ENCODE measurements at regions not wholly inside any gene's neighbourhood (a gene's known extent, or its start where the extent isn't known, plus 50 kb on each side); places are given as distances from the start of the nearest gene placed in this dataset.

DNA sequence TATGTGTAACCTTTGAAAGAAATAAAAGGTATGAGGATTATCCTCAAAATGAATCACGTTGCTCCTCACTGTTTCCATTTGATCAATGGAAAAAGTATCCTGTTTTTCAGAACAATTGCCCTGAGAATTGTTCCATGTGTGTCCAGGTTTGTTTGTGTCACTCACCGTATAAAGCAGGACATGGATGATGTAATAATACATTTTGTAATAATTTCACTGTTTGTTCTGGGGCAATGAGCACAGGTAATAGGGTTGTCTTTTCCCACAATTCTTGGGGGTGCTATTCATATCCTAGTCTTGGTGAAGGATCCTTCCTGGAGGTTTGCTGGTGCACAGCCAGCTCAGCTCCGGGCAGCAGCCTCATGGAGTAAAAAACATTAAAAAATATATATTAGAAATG, 510.8 kb upstream of the MCTP2 start:
- peaks cover 11% of the 10 kb centered on the region for H3K4me1 Mint-ChIP-seq

GRCh38 chr15:93719921-93720351, 511.4 kb upstream of the MCTP2 start:
- DNase-seq (ENCODE audit: low spot score) (no peak), ATAC-seq (no peak)
- Mint-ChIP-seq H3K27me3 (ENCODE audit: low read depth) (no peaks in the 10 kb centered on the region), H3K9me3 (peaks cover 8% of the 10 kb centered on the region; the same call in 1 of the 2 replicates), H3K27ac (no peak overlapping the region), H3K4me1 (peaks cover 11% of the 10 kb centered on the region), H3K36me3 (no peaks in the 10 kb centered on the region), H3K4me3 (no peak overlapping the region)
- ChIA-PET POLR2A (no interaction called here), CTCF (no interaction called here)
- TF ChIP-seq ARID4B (CRISPR knock-in tag; IDR thresholded peaks at IDR 0.05; ENCODE audit: borderline replicate concordance) (no peak), AFF4 (CRISPR knock-in tag; IDR thresholded peaks at IDR 0.05; ENCODE audit: borderline replicate concordance) (no peak)

More for the DNA sequence above, 510.8 kb upstream of the MCTP2 start:
- H3K27ac Mint-ChIP-seq: no peak overlapping the region
- DNase-seq (ENCODE audit: low spot score): no peak
- CTCF ChIA-PET: no interaction called here
- peaks cover 8% of the 10 kb centered on the region; the same call in 1 of the 2 replicates for H3K9me3 Mint-ChIP-seq
- no peak for TF ChIP-seq ATF6 (CRISPR knock-in tag; IDR thresholded peaks at IDR 0.05)
- TF ChIP-seq JUN (CRISPR knock-in tag; IDR thresholded peaks at IDR 0.05): no peak
- TF ChIP-seq CREB1 (CRISPR knock-in tag; IDR thresholded peaks at IDR 0.05): no peak
- no peak for TF ChIP-seq RORB (CRISPR knock-in tag; IDR thresholded peaks at IDR 0.05)
- TF ChIP-seq ZNF671 (CRISPR knock-in tag; IDR thresholded peaks at IDR 0.05): no peak
- no peak for TF ChIP-seq CBFB (CRISPR knock-in tag; IDR thresholded peaks at IDR 0.05; ENCODE audit: low read depth)
- no peak for TF ChIP-seq FOXK1 (CRISPR knock-in tag; IDR thresholded peaks at IDR 0.05)
- TF ChIP-seq MAX (CRISPR knock-in tag; IDR thresholded peaks at IDR 0.05): no peak
- no peak for TF ChIP-seq E2F1 (CRISPR knock-in tag; IDR thresholded peaks at IDR 0.05)
- no peak for TF ChIP-seq ZNF532 (CRISPR knock-in tag; IDR thresholded peaks at IDR 0.05; ENCODE audit: borderline replicate concordance)
- TF ChIP-seq ZNF138 (CRISPR knock-in tag; conservative IDR thresholded peaks at IDR 0.05): no peak
- no peak for TF ChIP-seq ZNF317 (CRISPR knock-in tag; IDR thresholded peaks at IDR 0.05; ENCODE audit: borderline replicate concordance, low read depth)
- no peak for TF ChIP-seq IRF2 (CRISPR knock-in tag; IDR thresholded peaks at IDR 0.05; ENCODE audit: borderline replicate concordance, low read depth)
- TF ChIP-seq RELA (CRISPR knock-in tag; IDR thresholded peaks at IDR 0.05; ENCODE audit: borderline replicate concordance): no peak
- TF ChIP-seq NFATC4 (CRISPR knock-in tag; IDR thresholded peaks at IDR 0.05): no peak
- ATAC-seq: no peak
- H3K36me3 Mint-ChIP-seq: no peaks in the 10 kb centered on the region
- H3K4me3 Mint-ChIP-seq: no peak overlapping the region
- POLR2A ChIA-PET: no interaction called here
- no peaks in the 10 kb centered on the region for H3K27me3 Mint-ChIP-seq (ENCODE audit: low read depth)
